Right cardiac atrium (tissue), 5 donors: ENCODE measurements at regions not wholly inside any gene's neighbourhood (a gene's known extent, or its start where the extent isn't known, plus 50 kb on each side); places are given as distances from the start of the nearest gene placed in this dataset.
"Not testable (repeated sequence)": the region's sequence is repeated elsewhere in the genome, so short reads cannot be mapped to it uniquely, and the experiment has no call there.

Source experiments
- ATAC-seq, 2 donors: fragments of 200-7000 bp; cut with Tn5 transposase; one replicate each; pipeline versions ENCODE4 v1.8.0 to v1.9.1; 2020; ENCODE audit warnings: moderate library complexity in 2 of 2, mild to moderate bottlenecking in 1 of 2
- DNase-seq, 3 donors: peaks; one replicate each; pipeline ENCODE4 v3.0.0-alpha.2; 2020
- H3K27ac ChIP-seq: one replicate; pipeline ENCODE4 v1.5.1; 2013; ENCODE audit warnings: mild to moderate bottlenecking, low read length, control low read depth, moderate library complexity
- H3K27me3 ChIP-seq: one replicate; pipeline ENCODE4 v1.6.1; 2013; ENCODE audit not compliant: control insufficient read depth, insufficient read depth
- H3K4me1 ChIP-seq: one replicate; pipeline ENCODE4 v1.6.1; 2013; ENCODE audit warnings: low read length; ENCODE audit not compliant: control insufficient read depth, insufficient read depth
- H3K4me3 ChIP-seq: one replicate; pipeline ENCODE4 v1.5.1; 2013; ENCODE audit warnings: low read length, control low read depth
- H3K9me3 ChIP-seq: one replicate; pipeline ENCODE4 v1.6.1; 2013; ENCODE audit warnings: low read length; ENCODE audit not compliant: control insufficient read depth
- WGBS: extraction: QIAGEN DNeasy Blood & Tissue Kit; methylation state at CpG from one replicate; pipeline ENCODE4 v1.1.7; 2013; 5-methylcytosine and 5-hydroxymethylcytosine counted together
- intact Hi-C, 4 donors: fragments of 100-400 bp; cut with DNase I; formaldehyde crosslinking; loops; one replicate each; pipeline versions ENCODE4 v1.11.0 to v1.14.0; 2022 to 2023
- donor health status: healthy with polysubstance abuse.
- donor health status: DM: no; HTN: yes; CAD: no.
- donor health status: DM: no; HTN: no; CAD: no.
- donor health status: DM: no; HTN: yes; CAD: no; lungs with severe emphysema.
- donor health status: DM: yes; HTN: yes; CAD: no.

DNA sequence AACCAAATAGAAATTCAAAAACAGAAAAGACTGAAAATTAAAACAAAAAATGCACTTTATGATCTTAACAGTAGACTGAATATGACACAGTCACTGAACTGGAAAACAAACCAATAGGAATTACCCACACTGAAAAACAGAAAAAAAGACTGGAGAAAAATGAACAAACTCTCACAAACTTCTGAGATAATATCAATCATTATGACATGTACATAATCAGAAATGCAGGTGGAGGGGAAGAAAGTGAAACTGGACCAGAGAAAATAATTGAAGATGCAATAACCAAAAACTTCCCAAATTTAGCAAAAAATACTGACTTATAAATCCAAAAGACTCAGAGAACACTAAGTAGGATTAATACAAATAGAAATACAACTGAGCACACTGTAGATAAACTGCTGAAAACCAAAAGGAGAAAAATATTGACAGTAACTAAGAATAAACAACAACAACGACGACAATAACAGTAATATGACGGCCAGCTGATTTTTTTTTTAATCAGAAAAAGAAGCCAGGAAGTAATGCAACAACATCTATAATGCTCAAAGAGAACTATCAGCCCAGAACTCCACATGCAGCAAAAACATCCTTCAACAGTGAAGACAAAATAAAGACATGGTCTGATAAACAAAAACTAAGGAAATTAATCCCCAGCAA lies 108.1 kb downstream of the ZFAND4 start:
- 94% methylated on average over 3 of the region's 3 CpGs for WGBS
- ATAC-seq = no peak
- H3K9me3 ChIP-seq = no peaks in the 10 kb centered on the region

GRCh38 chr10:45561952-45562351 lies 110.6 kb downstream of the ZFAND4 start:
- Histone ChIP-seq H3K27me3 (no peaks in the 10 kb centered on the region), H3K4me3 (no peak overlapping the region), H3K27ac (no peak overlapping the region), H3K9me3 (no peaks in the 10 kb centered on the region), H3K4me1 (peaks cover 2% of the 10 kb centered on the region)
- intact Hi-C loops = no loop called here
- no peak for DNase-seq
- no peak for ATAC-seq

More for the DNA sequence above, 108.1 kb downstream of the ZFAND4 start:
- no peaks in the 10 kb centered on the region for H3K4me1 ChIP-seq
- DNase-seq = no peak
- H3K27ac ChIP-seq = no peak overlapping the region
- intact Hi-C loops = no loop called here
- no peak overlapping the region for H3K4me3 ChIP-seq
- H3K27me3 ChIP-seq = no peaks in the 10 kb centered on the region

DNA sequence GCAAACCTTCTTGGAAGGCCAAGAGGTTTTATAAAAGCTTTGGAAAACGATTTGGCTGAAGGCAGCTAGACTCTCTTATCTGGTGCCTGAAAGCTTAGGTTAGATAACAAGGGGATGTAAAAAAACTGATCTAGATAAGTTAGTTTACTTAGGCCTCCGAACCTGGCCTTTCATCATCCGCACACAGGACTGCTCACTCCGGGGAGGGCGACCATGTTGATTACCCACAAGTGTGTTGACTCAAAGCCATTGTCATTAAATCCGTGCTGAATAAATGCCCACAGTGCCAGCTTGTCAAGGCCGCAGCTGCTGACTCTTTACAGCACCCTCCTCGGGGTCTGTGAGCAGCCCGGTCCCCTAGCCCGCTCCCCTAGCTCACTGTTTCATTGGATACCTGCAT lies 112.3 kb downstream of the ZFAND4 start:
- 92% methylated on average over 10 of the region's 10 CpGs for WGBS
- Histone ChIP-seq H3K9me3 (no peaks in the 10 kb centered on the region), H3K4me1 (peaks cover 2% of the 10 kb centered on the region), H3K4me3 (no peak overlapping the region), H3K27ac (no peak overlapping the region), H3K27me3 (no peaks in the 10 kb centered on the region)
- no peak for ATAC-seq
- intact Hi-C loops = no loop called here
- no peak for DNase-seq

DNA sequence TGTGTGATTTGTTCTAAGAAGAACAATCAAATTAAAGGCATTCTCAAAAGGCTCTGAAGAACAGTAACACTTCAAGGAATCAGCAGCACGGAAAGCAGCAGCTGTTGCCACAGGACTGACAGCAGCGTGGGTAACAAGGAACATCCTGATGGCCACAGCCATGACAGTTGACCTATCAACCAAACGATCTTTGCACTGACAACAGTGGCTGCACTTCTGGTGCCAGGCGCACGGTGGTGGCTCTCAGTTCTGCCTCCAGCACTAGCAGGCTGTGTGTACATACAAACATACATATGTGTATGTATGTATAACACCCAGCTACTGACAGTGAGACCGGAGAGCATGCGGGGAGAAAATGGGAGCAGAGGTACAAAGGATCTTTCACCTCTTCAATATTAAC lies 114.1 kb downstream of the ZFAND4 start:
- no peak for ATAC-seq
- no peak for DNase-seq
- Histone ChIP-seq H3K4me3 (no peak overlapping the region), H3K9me3 (no peaks in the 10 kb centered on the region), H3K27me3 (no peaks in the 10 kb centered on the region), H3K4me1 (peaks cover 2% of the 10 kb centered on the region), H3K27ac (no peak overlapping the region)
- WGBS = 80% methylated on average over 7 of the region's 7 CpGs
- intact Hi-C loops = no loop called here

DNA sequence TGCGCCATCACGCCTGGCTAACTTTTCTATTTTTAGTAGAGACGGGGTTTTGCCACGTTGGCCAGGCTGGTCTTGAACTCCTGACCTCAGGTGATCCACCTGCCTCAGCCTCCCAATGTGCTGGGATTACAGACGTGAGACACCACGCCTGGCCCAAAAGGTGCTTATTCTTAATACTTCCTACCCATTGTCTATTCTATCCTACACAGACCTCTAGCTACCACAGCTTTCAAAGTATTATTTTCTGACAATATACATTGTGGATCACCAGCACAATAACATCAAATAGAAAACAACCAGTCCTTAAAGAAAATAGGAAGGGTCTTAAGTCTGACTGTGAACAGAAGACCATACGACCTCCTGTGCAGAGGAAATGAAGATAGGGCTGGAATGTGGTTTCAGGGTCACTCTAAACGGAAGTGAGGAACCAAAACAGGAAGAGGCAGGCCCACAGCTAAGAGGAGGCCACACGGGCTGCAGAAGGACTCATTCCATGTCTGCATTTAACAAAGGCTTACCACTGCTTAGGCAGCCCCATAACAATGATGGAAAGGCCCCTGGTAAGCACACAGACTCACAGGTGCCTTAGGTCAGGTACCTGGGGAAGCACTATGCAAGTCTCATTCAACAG lies 115.2 kb downstream of the ZFAND4 start:
- H3K27ac ChIP-seq = no peak overlapping the region
- H3K27me3 ChIP-seq = no peaks in the 10 kb centered on the region
- WGBS = 67% methylated on average over 9 of the region's 9 CpGs

GRCh38 chr10:45555795-45556194 lies 116.8 kb downstream of the ZFAND4 start:
- H3K4me3 ChIP-seq = no peak overlapping the region
- H3K4me1 ChIP-seq = peaks cover 2% of the 10 kb centered on the region
- H3K27me3 ChIP-seq = no peaks in the 10 kb centered on the region
- DNase-seq = no peak
- no peak for ATAC-seq
- H3K27ac ChIP-seq = no peak overlapping the region
- 86% methylated on average over 3 of the region's 3 CpGs for WGBS
- H3K9me3 ChIP-seq = no peaks in the 10 kb centered on the region
- intact Hi-C loops = no loop called here

More for the DNA sequence above, 115.2 kb downstream of the ZFAND4 start:
- Histone ChIP-seq H3K4me3 (no peak overlapping the region), H3K4me1 (peaks cover 2% of the 10 kb centered on the region), H3K9me3 (no peaks in the 10 kb centered on the region)
- intact Hi-C loops = no loop called here
- DNase-seq (no peak), ATAC-seq (peak; percentile 43 to 71)

GRCh38 chr10:45555332-45555731 lies 117.2 kb downstream of the ZFAND4 start:
- 97% methylated on average over 5 of the region's 5 CpGs for WGBS
- DNase-seq, H3K9me3 ChIP-seq, H3K4me1 ChIP-seq, intact Hi-C loops, H3K27ac ChIP-seq, ATAC-seq, H3K27me3 ChIP-seq, H3K4me3 ChIP-seq: not testable (repeated sequence)

GRCh38 chr10:45553613-45554012 lies 119.0 kb downstream of the ZFAND4 start:
- 93% methylated on average over 2 of the region's 2 CpGs for WGBS
- intact Hi-C loops = no loop called here

GRCh38 chr10:45553155-45553554 lies 119.4 kb downstream of the ZFAND4 start:
- H3K4me1 ChIP-seq = peaks cover 2% of the 10 kb centered on the region
- WGBS = 86% methylated on average over 1 of the region's 1 CpG

More at GRCh38 chr10:45553613-45554012, 119.0 kb downstream of the ZFAND4 start:
- ATAC-seq = no peak
- Histone ChIP-seq H3K9me3 (no peaks in the 10 kb centered on the region), H3K4me3 (no peak overlapping the region), H3K4me1 (peaks cover 2% of the 10 kb centered on the region), H3K27me3 (no peaks in the 10 kb centered on the region), H3K27ac (no peak overlapping the region)
- no peak for DNase-seq

GRCh38 chr10:45552476-45552875 lies 120.1 kb downstream of the ZFAND4 start:
- no peak overlapping the region for H3K27ac ChIP-seq
- 85% methylated on average over 5 of the region's 5 CpGs for WGBS
- H3K9me3 ChIP-seq = no peaks in the 10 kb centered on the region
- DNase-seq (no peak), ATAC-seq (no peak)
- no peak overlapping the region for H3K4me3 ChIP-seq
- intact Hi-C loops = no loop called here
- H3K4me1 ChIP-seq = peaks cover under 1% of the 10 kb centered on the region
- H3K27me3 ChIP-seq = no peaks in the 10 kb centered on the region

More at GRCh38 chr10:45553155-45553554, 119.4 kb downstream of the ZFAND4 start:
- intact Hi-C loops = no loop called here
- ATAC-seq (no peak), DNase-seq (no peak)
- no peaks in the 10 kb centered on the region for H3K9me3 ChIP-seq
- H3K27me3 ChIP-seq = no peaks in the 10 kb centered on the region
- no peak overlapping the region for H3K4me3 ChIP-seq
- H3K27ac ChIP-seq = no peak overlapping the region

GRCh38 chr10:45550903-45551786 lies 121.4 kb downstream of the ZFAND4 start:
- ATAC-seq (no peak), DNase-seq (no peak)
- H3K4me3 ChIP-seq = no peak overlapping the region
- H3K27me3 ChIP-seq = no peaks in the 10 kb centered on the region
- no peak overlapping the region for H3K27ac ChIP-seq
- 87% methylated on average over 3 of the region's 3 CpGs for WGBS
- no peaks in the 10 kb centered on the region for H3K9me3 ChIP-seq
- intact Hi-C loops = no loop called here
- H3K4me1 ChIP-seq = no peaks in the 10 kb centered on the region
